NB4 (cell line): ENCODE measurements at regions not wholly inside any gene's neighbourhood (a gene's known extent, or its start where the extent isn't known, plus 50 kb on each side); places are given as distances from the start of the nearest gene placed in this dataset.

Source experiments
- MYC ChIP-seq: IDR thresholded peaks from 2 replicates; pipeline ENCODE4 v1.6.1; 2011; ENCODE audit warnings: low read depth, low read length
- POLR2A ChIP-seq: IDR thresholded peaks from 2 replicates; pipeline ENCODE4 v1.6.1; 2011; ENCODE audit warnings: mild to moderate bottlenecking; ENCODE audit not compliant: insufficient read length; ENCODE audit errors: extremely low read depth
- TF ChIP-seq, protein P1 (sequence below): IDR thresholded peaks from one replicate; pipeline ENCODE4 v1.5.1; 2012; ENCODE audit warnings: low read depth, low read length

- TF ChIP-seq, protein P1, sequence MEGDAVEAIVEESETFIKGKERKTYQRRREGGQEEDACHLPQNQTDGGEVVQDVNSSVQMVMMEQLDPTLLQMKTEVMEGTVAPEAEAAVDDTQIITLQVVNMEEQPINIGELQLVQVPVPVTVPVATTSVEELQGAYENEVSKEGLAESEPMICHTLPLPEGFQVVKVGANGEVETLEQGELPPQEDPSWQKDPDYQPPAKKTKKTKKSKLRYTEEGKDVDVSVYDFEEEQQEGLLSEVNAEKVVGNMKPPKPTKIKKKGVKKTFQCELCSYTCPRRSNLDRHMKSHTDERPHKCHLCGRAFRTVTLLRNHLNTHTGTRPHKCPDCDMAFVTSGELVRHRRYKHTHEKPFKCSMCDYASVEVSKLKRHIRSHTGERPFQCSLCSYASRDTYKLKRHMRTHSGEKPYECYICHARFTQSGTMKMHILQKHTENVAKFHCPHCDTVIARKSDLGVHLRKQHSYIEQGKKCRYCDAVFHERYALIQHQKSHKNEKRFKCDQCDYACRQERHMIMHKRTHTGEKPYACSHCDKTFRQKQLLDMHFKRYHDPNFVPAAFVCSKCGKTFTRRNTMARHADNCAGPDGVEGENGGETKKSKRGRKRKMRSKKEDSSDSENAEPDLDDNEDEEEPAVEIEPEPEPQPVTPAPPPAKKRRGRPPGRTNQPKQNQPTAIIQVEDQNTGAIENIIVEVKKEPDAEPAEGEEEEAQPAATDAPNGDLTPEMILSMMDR = no peak
- TF ChIP-seq POLR2A (no peak), MYC (no peak)
Observed at GRCh38 chr16:51433599-51433998, 282.5 kb upstream of the SALL1 start.
